ENCODE measurements at regions not wholly inside any gene's neighbourhood (a gene's known extent, or its start where the extent isn't known, plus 50 kb on each side); places are given as distances from the start of the nearest gene placed in this dataset.

DNA sequence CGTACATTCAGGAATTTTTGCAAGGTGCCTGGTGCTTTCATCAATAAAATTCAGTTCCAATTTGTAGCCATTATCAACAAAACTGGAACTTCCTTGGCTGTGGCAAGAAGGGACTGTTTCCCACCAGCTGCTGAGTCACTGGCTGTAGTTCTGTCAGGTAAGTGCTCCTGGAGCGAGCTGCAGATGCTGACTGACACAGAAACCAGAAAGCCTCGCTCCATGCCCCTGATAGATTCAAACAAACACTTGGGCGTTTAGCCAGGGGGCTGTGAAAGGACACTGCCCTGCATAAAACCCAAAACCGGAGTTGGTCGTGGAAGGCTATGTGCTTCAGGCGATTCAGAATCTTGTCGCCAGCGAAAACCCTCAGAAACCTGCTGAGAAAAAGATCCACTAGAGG lies 188.4 kb upstream of the FAM9B start (continued):
- TF ChIP-seq, protein P1, sequence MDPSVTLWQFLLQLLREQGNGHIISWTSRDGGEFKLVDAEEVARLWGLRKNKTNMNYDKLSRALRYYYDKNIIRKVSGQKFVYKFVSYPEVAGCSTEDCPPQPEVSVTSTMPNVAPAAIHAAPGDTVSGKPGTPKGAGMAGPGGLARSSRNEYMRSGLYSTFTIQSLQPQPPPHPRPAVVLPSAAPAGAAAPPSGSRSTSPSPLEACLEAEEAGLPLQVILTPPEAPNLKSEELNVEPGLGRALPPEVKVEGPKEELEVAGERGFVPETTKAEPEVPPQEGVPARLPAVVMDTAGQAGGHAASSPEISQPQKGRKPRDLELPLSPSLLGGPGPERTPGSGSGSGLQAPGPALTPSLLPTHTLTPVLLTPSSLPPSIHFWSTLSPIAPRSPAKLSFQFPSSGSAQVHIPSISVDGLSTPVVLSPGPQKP (IDR thresholded peaks at IDR 0.05; ENCODE audit: low read depth, low read length), result no peak
- TF ChIP-seq JUND (IDR thresholded peaks at IDR 0.05; ENCODE audit: low read depth, low read length) (no peak), CHD2 (IDR thresholded peaks at IDR 0.05; ENCODE audit: borderline replicate concordance, low read depth, low read length) (no peak), RAD21 (IDR thresholded peaks at IDR 0.05; ENCODE audit: insufficient read depth, low read depth, low read length) (no peak), FOS (IDR thresholded peaks at IDR 0.05; ENCODE audit: borderline replicate concordance, extremely low read depth, insufficient read length) (no peak), ASH2L (IDR thresholded peaks at IDR 0.05; ENCODE audit: borderline replicate concordance, low read depth) (no peak), HDAC6 (IDR thresholded peaks at IDR 0.05; ENCODE audit: unreplicated experiment) (no peak), FOXK2 (IDR thresholded peaks at IDR 0.05) (no peak), ZNF217 (IDR thresholded peaks at IDR 0.05) (no peak), PAX8 (IDR thresholded peaks at IDR 0.05) (no peak), KAT2A (conservative IDR thresholded peaks at IDR 0.05; ENCODE audit: control insufficient read depth, low read depth, low read length) (no peak), ZZZ3 (IDR thresholded peaks at IDR 0.05; ENCODE audit: control insufficient read depth, insufficient read length, low read depth) (no peak)
- TF ChIP-seq, protein P2, sequence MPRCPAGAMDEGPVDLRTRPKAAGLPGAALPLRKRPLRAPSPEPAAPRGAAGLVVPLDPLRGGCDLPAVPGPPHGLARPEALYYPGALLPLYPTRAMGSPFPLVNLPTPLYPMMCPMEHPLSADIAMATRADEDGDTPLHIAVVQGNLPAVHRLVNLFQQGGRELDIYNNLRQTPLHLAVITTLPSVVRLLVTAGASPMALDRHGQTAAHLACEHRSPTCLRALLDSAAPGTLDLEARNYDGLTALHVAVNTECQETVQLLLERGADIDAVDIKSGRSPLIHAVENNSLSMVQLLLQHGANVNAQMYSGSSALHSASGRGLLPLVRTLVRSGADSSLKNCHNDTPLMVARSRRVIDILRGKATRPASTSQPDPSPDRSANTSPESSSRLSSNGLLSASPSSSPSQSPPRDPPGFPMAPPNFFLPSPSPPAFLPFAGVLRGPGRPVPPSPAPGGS (IDR thresholded peaks at IDR 0.05; ENCODE audit: borderline replicate concordance, insufficient read depth, low read depth, low read length, poor library complexity, severe bottlenecking), result no peak

Measured in GM12878 (cell line).